ENCODE measurements at regions not wholly inside any gene's neighbourhood (a gene's known extent, or its start where the extent isn't known, plus 50 kb on each side); places are given as distances from the start of the nearest gene placed in this dataset.
"Not testable (repeated sequence)": the region's sequence is repeated elsewhere in the genome, so short reads cannot be mapped to it uniquely, and the experiment has no call there.

DNA sequence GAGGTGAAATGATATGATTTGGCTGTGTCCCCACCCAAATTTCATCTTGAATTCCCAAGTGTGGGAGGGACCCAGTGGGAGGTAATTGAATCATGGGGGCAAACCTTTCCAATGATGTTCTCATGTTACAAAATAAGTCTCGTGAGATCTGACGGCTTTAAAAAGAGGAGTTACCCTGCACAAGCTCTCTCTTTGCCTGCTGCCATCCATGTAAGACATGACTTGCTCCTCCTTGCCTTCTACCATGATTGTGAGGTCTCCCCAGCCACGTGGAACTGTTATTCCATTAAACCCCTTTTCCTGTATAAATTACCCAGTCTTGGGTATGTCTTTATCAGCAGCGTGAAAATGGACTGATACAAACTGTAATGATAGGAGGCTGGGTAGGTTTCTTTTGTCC is 145.1 kb downstream of the AKR1D1 start:
- not testable (repeated sequence) for DNase-seq

DNA sequence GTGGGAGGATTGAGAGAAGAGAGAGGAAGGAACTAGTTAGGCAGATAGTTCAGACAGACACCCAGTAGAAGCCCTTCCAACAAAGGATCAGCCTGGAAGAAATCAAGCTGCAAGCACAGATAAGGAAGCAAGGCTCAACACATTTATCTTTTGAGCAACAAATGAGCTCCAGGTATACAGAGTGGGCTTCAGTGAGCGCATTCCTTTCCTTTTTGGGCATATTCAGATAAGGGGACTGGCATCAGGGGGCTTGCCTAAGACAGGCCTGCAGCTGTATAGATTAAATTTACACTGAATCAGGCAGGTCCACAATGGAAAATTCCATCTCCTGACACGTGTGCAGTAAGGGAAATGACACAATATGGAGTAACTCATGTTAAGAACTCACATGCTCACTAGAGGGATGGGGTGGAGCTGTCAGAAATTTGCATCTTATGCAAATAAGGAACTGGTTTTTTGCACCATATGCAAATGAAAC is 147.2 kb downstream of the AKR1D1 start:
- no peak for DNase-seq

DNA sequence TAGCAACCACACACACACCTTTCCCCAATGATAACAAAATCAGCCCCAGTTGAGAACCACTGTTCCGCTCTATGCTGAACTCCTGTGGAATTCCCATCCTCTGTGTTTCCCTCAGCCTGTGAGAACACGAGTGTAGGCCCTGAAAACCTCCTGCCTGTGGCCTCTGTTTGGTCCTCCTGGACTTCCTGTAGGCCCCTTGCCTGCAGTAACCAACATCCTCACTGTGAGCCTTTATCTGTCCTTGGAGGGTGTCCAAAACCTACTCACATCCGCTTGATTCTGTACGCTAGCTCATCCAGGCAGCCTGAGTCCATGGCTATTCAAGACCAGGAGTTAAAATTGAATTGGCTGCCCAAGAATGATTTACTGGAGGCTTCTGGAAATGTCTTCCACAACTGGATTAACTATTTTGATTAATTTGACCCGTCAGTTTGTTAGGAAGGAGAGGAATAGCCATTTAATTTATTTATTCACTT is 149.8 kb downstream of the AKR1D1 start:
- no peak for DNase-seq

DNA sequence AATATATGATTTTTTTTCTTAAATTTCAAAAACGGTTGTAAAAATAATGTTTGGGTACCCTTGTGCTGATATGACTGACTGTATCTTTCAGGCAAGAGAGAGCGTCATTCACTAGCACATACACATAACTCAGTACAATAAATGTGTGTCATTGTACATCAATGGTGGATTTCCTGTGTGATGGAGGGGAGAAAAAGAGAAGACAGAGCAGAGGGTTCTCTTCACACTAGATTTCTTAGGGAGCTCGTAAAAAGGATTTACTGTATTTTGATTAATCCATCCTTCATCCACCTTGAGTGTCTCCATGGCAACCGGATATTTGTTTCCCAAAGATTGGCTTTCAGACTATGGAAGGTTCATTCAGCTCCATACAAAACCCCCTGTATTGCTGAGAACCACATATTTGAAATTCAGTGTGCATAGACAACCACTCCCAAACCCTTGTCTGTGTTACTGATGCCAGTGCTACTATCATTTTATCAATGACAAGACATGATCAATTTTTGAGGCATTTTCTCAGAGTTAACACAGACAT is 150.6 kb downstream of the AKR1D1 start:
- no peak for DNase-seq

DNA sequence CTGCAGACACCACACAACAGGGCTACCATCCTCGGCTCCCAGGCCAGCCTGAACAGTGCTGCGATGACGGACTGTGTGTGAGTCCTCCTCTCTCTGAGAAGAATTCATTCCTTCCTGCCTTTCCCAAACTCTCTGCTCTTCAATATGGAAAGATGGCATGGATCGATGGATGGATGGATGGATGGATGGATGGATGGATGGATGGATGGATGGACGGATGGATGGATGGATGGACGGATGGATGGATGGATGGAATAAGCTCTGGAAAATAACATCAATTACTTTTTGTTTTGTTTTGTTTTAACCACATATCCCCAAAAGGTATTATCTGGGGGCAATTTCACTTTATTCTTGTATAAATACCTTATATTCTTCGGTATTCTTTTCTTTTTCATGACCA is 151.9 kb downstream of the AKR1D1 start:
- DNase-seq = no peak

DNA sequence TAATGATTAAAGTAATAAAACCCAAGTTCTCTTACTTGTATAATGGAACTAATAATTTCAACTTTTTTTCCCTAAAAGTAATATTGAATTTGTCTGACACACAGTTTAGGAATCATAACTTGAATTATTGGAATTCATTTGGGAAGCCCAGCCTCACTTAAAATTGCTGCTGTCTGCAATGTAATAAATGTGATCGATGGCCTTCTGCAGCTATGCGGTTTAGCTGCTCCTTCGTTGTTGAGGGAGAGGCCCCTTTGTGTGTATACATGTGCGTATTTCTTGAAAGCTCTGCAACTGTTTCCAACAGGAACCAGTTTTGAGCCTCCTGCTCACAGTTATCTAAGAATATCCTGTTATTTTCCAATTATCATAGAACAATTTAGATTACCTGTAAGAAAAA is 152.5 kb downstream of the AKR1D1 start:
- no peak for DNase-seq

DNA sequence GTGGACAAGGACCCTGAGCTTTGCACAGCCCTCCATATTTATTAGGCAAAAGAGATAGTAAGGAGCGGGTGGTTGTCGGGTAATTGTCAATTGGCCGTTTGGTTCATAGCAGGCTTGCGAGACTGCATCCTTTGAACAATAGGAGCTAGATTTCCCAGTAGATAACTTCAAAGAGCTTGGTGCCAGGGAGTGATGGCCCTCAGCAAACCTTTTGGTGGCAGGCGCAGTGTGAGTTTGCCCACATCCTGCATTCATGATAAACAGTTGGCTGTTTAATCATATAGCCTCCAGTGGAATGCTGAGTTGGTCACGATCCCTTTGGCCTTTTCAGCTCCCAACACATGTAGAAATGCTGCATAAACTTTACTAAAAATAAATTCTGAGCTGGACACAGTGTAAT is 156.9 kb downstream of the AKR1D1 start:
- no peak for DNase-seq

DNA sequence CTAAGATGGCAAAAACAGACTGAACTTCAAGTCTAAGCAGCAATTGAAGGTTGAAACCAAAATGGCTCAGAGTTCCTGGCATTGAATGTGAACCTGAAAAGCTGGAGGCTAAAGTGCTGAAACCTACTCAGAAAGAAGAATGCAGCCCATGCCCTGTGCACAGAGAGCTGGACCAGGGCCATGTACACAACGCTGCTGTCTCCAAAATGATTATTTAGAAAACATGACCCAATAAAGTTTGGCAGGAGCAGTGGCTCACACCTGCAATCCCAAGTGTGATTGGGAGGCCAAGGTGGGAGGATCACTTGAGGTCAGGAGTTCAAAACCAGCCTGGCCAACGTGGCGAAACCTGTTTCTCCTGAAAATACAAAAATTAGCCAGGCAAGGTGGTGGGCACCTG is 158.9 kb downstream of the AKR1D1 start:
- DNase-seq = no peak

DNA sequence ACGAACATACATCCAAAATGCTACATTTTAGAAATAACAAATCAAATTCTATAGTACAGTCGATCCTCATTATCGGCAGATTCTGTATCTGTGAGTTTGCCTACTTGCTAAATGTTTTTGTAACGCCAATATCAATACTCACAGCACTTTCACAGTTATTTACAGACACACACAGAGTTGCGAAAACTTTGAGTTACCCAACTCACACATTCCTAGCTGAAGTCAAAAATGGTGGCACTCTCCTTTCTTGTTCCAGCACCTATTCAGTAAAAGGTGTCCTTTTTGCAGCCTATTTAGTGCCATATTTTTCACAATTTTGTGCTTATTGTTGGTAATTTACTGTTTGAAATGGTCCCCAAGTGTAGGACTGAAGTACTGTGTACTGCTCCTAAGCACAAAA is 161.7 kb downstream of the AKR1D1 start:
- no peak for DNase-seq

DNA sequence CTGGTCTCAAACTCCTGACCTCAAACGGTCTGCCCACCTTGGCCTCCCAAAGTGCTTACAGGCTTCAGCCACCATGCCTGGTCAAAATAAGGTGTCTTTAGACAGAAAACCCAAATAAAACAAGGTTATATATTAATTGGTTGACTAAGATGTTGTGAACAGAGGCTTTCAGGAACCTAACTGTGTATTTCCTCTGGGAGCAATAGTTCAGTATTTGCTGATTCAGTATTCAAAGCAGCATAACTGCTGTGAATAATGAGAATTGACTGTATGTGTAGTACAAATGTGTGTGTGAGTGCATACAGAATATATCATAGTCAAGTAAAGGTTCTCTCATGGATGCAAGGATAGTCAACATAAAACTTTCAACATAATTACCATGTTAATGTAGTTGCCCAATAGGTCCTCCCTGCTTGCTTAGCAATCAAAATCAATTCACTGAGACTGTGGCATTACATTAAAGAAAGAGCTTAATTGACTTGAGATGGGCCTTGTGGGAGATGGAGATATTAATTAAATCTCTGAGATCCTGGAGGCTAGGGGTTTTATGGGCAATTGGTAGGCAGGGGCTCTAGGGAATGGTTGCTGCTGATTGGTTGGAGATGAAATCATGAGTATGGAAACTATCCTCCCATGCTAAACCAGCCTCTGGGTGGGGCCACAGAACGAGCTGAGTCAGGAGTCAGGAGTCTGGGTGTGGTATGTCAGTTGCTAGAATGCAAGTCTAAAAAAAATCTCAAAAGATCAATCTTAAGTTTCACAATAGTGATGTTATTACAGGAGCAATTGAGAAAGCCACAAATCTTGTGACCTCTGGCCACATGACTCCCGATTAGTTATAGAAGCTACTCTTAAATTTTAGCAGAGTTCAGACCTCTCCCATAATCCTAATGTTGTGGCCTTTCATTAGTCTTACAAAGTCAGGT is 162.7 kb downstream of the AKR1D1 start:
- DNase-seq = no peak

DNA sequence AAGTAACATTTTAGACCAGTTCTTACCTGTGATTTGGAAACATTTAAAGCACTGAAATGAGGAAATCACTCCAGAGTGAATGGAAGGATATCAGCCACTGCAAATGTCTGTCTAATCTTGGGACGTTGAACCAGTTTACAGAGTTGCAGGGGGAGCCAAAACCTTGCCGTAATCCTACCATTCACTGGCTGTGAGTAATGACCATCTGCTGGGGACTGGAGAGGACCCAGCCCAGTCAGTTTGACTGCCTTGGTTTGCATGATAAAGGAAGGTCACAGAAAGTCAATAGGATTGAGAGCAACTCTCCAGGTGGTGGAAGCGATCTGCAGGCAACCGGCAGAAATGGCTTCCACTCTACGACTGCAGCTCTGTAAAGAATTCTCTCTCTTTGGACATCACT is 167.2 kb downstream of the AKR1D1 start:
- no peak for DNase-seq

DNA sequence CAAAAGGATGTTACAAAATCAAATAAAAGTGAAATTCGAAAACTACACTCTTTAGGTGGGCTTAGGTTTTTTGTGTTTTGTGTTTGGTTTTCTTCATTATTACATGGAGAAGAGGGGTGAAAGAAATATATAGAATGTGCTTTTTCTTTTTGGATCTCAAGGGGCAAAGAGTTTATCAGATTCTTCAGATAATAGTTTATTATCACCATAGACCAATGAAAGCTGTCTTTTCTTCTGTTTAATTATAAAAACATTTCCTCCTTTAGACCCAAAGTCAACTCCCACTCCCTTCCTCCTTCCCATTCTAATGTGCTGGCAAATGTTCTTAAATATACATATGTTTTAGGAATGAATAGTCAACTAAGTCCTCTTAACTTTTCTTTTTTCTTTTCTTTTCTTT is 167.6 kb downstream of the AKR1D1 start:
- DNase-seq = no peak

DNA sequence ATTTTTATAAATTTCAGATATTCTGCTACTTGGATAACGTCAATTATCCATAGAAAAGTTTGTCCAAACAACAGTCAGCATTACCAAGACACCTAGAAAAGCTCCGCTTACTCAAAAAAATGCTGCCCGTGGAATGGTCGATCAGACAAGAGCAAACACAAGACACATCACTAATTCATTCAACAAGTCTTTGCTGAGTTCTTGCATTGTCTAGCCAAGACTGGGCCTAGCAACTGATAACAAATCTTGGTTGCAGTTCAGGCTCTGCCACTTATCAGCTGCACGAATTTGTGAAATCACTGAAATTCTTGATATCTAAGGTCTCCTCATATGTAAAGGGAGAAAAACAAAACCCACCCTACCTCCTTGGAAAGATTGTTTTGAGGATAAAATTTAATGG is 168.3 kb downstream of the AKR1D1 start:
- no peak for DNase-seq

DNA sequence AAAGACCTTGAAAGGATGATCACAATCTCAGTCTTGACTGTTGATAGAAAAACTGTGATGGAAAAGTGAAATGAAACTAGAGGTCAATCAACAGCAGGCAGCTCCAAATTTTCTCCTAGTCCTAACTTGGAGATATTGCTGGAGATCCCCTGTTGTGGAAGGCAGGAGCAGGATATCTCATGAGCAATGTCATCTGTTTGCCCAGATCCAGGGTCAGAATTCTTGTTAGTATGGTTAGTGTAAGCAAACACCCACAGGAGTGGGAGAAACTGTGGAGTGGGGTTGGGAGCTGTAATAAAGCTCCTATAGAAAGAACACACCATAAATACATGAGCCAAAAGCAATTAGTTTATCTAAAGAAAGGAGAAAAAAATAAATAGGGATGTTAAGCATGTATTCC is 169.0 kb downstream of the AKR1D1 start:
- no peak for DNase-seq

DNA sequence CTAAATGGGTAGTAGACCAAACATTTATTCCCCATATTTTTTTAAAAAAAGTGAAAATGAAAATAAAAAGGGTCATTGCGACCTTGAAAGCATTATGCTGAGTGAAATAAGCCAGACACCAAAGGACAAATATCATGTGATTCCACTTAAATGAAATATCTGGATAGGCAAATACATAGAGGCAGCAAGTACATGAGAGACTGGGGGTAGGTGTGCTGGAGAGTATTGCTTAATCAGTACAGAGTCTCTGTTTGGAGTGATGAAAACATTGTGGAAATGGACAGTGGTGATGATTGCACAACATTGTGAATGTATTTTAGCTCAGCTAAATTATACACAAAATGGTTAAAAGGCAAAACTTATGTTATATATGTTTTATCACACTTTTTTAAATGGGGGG is 169.4 kb downstream of the AKR1D1 start:
- DNase-seq = no peak

DNA sequence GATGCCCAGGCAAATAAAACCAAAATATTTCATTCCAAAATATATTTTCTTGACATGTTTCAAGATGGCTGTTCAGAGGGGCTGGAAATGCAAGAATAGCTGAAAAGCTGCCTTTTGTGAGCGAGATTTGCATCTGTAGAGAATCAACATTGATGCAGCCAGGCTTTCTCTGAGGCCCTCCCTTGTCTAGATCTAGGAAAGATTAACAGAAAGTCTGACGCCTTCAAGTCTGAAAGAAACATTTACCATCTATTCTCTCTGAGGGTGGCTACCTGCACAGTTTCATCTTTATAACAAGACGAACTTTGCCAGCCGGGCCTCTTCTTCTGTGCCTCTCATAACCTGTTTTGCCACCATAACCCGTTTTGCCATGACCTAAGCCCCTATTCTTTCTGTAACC is 170.2 kb downstream of the AKR1D1 start:
- no peak for DNase-seq

DNA sequence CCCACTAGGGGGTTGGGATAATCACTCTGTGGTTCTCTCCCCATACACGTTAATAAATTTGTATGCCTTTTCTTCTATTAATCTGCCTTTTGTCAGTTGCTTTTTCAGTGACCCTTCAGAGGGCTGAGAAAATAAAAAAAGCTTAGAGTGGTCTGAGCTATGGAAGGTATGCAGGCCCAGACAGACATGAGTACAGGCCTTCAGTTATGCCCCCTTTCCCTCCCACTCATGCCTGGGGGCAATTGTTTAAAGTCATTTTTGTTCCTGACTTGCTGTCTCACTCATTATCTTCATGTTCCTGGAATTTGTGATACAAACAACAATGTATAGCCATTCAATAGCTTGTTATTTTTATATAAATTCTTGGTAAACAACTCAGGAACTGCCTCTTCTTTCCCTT is 170.8 kb downstream of the AKR1D1 start:
- DNase-seq = no peak

DNA sequence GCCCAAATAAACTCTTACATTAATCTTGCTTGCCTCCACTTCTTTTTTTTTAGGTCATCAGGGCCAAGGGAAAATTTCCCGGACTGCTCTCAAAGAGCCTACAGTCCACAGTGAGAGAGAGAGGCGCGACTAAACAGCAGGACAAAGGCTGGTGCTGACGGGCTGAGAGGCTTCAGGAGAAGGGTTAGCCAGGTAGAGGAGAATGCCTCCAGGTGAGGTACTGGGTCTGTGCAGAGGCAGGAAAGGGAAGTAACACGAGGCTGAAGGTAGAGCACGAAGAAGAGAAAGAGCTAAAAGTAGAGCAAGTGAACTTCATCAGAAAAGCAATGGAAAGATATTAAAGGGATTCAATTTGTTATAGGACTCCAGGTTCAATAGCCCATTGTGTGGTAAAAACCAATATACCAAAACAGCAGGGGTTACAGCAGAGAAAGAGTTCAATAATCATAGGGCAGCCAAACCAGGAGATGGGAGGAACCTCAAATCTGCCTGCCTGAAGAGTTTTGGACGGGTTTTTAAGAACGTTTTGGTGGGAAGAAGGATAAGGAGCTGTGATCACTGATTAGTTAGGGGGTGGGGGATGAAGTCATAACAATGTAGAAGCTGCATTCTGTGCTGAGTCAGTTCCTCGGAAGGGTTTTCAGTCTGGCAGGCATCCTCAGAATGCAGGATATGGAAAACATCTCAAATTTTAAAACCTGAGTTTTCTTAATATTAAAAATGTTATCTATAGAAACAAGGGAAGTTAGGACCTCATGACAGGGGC is 171.5 kb downstream of the AKR1D1 start:
- DNase-seq = no peak

DNA sequence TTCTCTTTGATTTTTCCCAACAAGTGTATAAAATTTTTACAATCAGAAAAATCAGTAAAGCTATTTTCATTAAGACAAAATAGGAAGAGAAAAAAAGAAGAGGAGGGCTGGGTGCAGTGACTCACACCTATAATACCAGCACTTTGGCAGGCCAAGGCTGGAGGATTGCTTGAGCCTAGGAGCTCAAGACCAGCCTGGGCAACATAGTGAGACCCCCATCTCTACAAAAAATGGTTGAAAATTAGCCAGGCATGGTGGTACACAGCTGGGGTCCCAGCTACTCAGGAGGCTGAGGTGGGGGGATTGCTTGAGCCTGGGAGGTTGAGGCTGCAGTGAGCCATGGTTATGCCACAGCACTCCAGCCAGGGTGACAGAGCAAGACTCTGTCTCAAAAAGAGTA is 172.3 kb downstream of the AKR1D1 start:
- no peak for DNase-seq

DNA sequence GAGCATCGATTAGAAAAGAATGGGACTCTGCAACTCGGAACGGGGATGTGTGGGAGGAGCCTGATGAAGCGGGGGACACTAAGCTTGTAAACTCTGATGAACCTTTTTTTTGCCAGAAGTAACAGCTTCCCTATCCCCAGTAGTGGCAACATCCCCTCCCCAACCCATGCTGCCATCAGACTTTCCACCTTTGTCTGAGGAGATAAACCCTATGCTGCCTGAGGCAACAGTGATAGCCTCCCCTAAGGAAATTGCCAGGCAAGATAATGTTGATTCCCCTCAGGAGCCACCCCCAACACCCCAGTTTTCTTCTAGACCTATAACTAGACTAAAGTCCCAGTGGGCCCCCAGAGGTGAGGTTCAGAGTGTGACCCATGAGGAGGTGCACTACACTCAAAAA is 173.7 kb downstream of the AKR1D1 start:
- no peak for DNase-seq

DNA sequence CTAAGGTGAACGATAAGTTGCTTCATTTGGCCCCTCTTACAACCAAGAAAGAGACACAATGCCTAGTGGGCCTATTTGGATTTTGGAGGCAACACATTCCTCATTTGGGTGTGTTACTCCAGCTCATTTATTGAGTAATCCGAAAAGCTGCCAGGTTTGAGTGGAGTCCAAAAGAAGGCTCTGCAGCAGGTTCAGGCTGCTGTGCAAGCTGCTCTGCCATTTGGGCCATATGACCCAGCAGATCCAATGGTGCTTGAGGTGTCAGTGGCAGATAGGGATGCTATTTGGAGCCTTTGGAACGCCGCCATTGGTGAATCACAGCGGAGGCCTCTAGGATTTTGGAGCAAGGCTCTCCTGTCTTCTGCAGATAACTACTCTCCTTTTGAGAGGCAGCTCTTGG is 176.4 kb downstream of the AKR1D1 start:
- DNase-seq = not testable (repeated sequence)

DNA sequence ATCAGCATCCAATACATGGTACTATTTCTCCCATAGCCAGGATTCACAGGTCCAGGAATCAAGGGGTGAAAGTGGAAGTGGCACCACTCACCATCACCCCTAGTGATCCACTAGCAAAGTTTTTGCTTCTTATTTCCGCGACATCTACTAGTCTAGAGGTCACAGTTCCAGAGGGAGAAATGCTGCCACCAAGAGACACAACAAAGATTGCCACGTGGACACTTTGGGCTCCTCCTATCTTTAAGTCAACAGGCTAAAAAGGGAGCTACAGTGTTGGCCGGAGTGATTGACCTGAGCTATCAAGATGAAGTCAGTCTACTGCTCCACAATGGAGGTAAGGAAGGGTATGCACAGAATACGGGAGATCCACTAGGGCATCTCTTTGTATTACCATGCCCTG is 178.2 kb downstream of the AKR1D1 start:
- no peak for DNase-seq

DNA sequence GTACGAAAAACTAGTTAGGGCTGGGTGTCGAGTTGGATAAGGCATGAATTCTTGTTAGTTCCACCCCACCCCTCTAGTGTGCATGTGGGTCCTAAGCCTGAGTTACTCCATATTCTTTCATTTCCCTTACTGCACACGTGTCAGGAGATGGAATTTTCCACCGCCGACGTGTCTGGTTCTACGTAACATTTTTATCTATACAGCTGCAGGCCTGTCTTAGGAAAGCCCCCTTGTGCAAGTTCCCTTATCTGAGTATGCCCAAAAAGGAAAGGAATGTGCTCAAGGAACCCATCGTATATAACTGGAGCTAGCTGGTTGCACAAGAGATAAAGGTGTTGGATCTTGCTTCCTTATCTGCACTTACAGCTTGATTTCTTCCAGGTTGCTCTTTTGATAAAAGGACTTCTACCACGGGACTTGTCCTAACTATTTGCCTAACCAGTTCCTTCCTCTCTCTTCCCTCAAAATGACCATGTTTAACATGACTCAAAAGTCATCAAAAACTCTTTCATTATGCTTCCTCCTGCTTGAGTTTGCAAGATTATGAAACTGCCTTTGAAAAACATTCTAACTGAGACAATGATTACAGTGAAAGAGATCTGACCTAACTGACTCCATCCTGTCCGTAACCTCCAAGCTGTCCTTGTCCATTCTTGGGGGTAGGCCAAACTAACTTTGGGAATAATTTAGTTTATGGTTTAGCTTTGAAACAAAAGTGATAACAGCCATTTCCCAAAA is 181.4 kb downstream of the AKR1D1 start:
- no peak for DNase-seq

Data from activated CD4-positive, alpha-beta T cell treated with anti-CD3 and anti-CD28 coated beads, Interleukin-2, Interleukin-6, amounts not matched to agents 100 ng/mL and 50 ng/mL, durations not matched to agents 16 hours and 8 hours (primary cell).